Activated CD8-positive, alpha-beta memory T cell treated with anti-CD3 and anti-CD28 coated beads, Interleukin-2, amount 50 U/mL, for 4 hours (primary cell): ENCODE measurements at regions not wholly inside any gene's neighbourhood (a gene's known extent, or its start where the extent isn't known, plus 50 kb on each side); places are given as distances from the start of the nearest gene placed in this dataset.
"Not testable (repeated sequence)": the region's sequence is repeated elsewhere in the genome, so short reads cannot be mapped to it uniquely, and the experiment has no call there.

Source experiments
- DNase-seq: peaks from one replicate; pipeline ENCODE4 v3.0.0-alpha.2; 2020

GRCh38 chr5:106658150-106658549 is 1012.6 kb downstream of the EFNA5 start:
- no peak for DNase-seq

GRCh38 chr5:106656821-106657220 is 1013.9 kb downstream of the EFNA5 start:
- DNase-seq, result no peak

- DNase-seq, result no peak
Observed at GRCh38 chr5:106649031-106649430, 1021.7 kb downstream of the EFNA5 start.

GRCh38 chr5:106648401-106648800 is 1022.3 kb downstream of the EFNA5 start:
- DNase-seq, result no peak

- no peak for DNase-seq
Observed at GRCh38 chr5:106646106-106646505, 1024.6 kb downstream of the EFNA5 start.

GRCh38 chr5:106640511-106640910 is 1030.2 kb downstream of the EFNA5 start:
- DNase-seq, result no peak

- DNase-seq, result no peak
Observed at GRCh38 chr5:106639488-106639887, 1031.2 kb downstream of the EFNA5 start.

- no peak for DNase-seq
Observed at GRCh38 chr5:106637275-106637674, 1033.5 kb downstream of the EFNA5 start.

GRCh38 chr5:106634375-106634774 is 1036.4 kb downstream of the EFNA5 start:
- DNase-seq, result no peak

GRCh38 chr5:106633825-106634224 is 1036.9 kb downstream of the EFNA5 start:
- DNase-seq, result no peak

- not testable (repeated sequence) for DNase-seq
Observed at GRCh38 chr5:106628456-106628855, 1042.3 kb downstream of the EFNA5 start.

GRCh38 chr5:106610041-106610440 is 1060.7 kb downstream of the EFNA5 start:
- DNase-seq, result no peak

- no peak for DNase-seq
Observed at GRCh38 chr5:106601620-106602019, 1069.1 kb downstream of the EFNA5 start.

GRCh38 chr5:106600803-106601202 is 1069.9 kb downstream of the EFNA5 start:
- DNase-seq, result no peak

GRCh38 chr5:106595864-106596263 is 1074.9 kb downstream of the EFNA5 start:
- no peak for DNase-seq

GRCh38 chr5:106584268-106584667 is 1086.5 kb downstream of the EFNA5 start:
- no peak for DNase-seq

- no peak for DNase-seq
Observed at GRCh38 chr5:106578736-106579135, 1092.0 kb downstream of the EFNA5 start.

GRCh38 chr5:106574820-106575219 is 1095.9 kb downstream of the EFNA5 start:
- no peak for DNase-seq

- no peak for DNase-seq
Observed at GRCh38 chr5:106566031-106566430, 1104.7 kb downstream of the EFNA5 start.

- no peak for DNase-seq
Observed at GRCh38 chr5:106545325-106545724, 1125.4 kb downstream of the EFNA5 start.

- DNase-seq, result no peak
Observed at GRCh38 chr5:106543330-106543729, 1127.4 kb downstream of the EFNA5 start.

- DNase-seq, result no peak
Observed at GRCh38 chr5:106530150-106530549, 1140.6 kb downstream of the EFNA5 start.

- no peak for DNase-seq
Observed at GRCh38 chr5:106525438-106525837, 1145.3 kb downstream of the EFNA5 start.

- no peak for DNase-seq
Observed at GRCh38 chr5:106523852-106524251, 1146.9 kb downstream of the EFNA5 start.

GRCh38 chr5:106522296-106522695 is 1148.4 kb downstream of the EFNA5 start:
- no peak for DNase-seq

GRCh38 chr5:106521701-106522100 is 1149.0 kb downstream of the EFNA5 start:
- no peak for DNase-seq
